ENCODE measurements at regions not wholly inside any gene's neighbourhood (a gene's known extent, or its start where the extent isn't known, plus 50 kb on each side); places are given as distances from the start of the nearest gene placed in this dataset.

DNA sequence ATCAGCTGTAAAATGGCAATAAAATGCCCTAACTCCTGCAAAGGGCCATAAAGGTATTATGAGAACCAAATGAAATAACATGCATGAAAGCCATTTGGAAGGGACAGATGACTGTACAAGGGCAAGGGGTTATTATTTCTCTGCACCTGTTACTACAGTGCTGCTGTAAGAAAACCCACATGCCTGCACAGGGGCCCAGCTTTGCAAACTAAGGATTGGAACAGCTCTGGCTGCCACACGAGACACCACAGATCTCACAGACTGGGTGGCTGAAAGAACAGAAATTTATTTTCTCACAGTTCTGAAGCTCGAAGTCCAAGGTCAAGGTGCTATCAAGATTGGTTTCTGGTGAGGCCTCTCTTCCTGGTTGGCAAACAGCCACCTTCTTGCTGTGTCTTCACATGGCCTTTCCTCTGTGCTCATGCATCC lies 409.0 kb upstream of the NRP1 start:
- intact Hi-C loops (cut with DNase I; ENCODE audit: low total_unique reads): no loop called here
- H3K27ac ChIP-seq: peak overlapping the region in 3 of 4 donors; percentile 11 to 42 (median 31)

DNA sequence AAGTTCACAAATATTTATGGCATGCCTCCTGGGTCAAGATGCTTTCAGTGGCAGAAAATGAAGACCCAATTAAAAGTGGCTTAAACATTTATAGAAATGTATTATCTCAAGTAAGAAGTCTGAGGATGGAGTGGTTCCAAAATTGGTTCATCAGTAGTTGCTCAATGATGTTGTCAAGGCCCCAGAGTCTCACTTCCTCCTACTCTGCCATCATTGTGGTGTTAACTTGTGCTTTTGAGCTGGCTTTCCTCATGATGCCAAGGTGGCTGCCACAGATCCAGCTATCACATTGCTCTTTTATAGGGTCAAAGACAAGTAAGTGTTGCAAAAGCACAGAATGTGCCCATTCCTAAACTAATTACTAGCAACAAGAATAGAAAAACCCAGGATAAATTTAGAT lies 404.6 kb upstream of the NRP1 start:
- no peak for DNase-seq
- in situ Hi-C loops (cut with MboI; ENCODE audit: low pct_ligation_motif_present in 1 of 4, low pct_unique_long_range_greater_than_20kb in 1 of 4, low sequenced_read_pairs in 3 of 4): no loop called here
- Histone ChIP-seq H3K27me3 (no peaks in the 10 kb centered on the region), H3K9me3 (no peaks in the 10 kb centered on the region), H3K36me3 (no peaks in the 10 kb centered on the region), H3K4me3 (no peak overlapping the region), H3K4me1 (peaks cover 0 to 15% (median 0%) of the 10 kb centered on the region in 4 donors), H3K27ac (no peak overlapping the region)
- intact Hi-C loops (cut with DNase I; ENCODE audit: low total_unique reads): no loop called here
- TF ChIP-seq POLR2A (IDR thresholded peaks at IDR 0.05) (no peak), EP300 (IDR thresholded peaks at IDR 0.05; ENCODE audit: low read depth) (no peak), POLR2AphosphoS5 (IDR thresholded peaks at IDR 0.05) (no peak)
- TF ChIP-seq, protein P1, sequence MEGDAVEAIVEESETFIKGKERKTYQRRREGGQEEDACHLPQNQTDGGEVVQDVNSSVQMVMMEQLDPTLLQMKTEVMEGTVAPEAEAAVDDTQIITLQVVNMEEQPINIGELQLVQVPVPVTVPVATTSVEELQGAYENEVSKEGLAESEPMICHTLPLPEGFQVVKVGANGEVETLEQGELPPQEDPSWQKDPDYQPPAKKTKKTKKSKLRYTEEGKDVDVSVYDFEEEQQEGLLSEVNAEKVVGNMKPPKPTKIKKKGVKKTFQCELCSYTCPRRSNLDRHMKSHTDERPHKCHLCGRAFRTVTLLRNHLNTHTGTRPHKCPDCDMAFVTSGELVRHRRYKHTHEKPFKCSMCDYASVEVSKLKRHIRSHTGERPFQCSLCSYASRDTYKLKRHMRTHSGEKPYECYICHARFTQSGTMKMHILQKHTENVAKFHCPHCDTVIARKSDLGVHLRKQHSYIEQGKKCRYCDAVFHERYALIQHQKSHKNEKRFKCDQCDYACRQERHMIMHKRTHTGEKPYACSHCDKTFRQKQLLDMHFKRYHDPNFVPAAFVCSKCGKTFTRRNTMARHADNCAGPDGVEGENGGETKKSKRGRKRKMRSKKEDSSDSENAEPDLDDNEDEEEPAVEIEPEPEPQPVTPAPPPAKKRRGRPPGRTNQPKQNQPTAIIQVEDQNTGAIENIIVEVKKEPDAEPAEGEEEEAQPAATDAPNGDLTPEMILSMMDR (IDR thresholded peaks at IDR 0.05): no peak

More for the DNA sequence above, 409.0 kb upstream of the NRP1 start:
- TF ChIP-seq, protein P1 (IDR thresholded peaks at IDR 0.05): no peak
- TF ChIP-seq POLR2AphosphoS5 (IDR thresholded peaks at IDR 0.05): peak in 1 of 3 donors; percentile 29
- Histone ChIP-seq H3K36me3 (no peaks in the 10 kb centered on the region), H3K4me1 (peaks cover 0 to 6% (median 0%) of the 10 kb centered on the region in 4 donors), H3K4me3 (no peak overlapping the region), H3K9me3 (no peaks in the 10 kb centered on the region), H3K27me3 (no peaks in the 10 kb centered on the region)
- WGBS, 2 donors (ENCODE audit: low coverage in 1 of 2): 44 to 56% methylated on average over 1 to 2 of the region's 2 CpGs
- DNase-seq: peak; percentile 72
- in situ Hi-C loops (cut with MboI; ENCODE audit: low pct_ligation_motif_present in 1 of 4, low pct_unique_long_range_greater_than_20kb in 1 of 4, low sequenced_read_pairs in 3 of 4): no loop called here

DNA sequence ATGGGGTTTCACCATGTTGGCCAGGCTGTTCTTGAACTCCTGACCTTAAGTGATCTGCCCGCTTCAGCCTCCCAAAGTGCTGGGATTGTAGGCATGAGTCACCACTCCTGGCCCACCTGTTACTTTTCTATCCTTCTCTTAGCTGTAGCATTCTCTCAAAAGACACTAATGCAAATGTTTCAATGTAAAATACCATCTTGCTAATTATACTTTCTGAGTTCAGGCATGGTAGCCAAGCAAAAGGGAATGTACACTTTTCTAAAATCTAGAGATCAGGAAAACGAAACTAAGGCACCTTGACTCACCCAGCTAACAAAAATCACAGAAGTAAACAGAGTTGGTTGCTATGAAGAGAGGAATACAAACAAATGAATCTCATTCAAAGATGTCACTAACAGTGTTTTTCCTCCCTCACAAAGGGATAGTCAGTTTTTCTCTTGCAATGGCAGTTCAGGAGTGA lies 401.0 kb upstream of the NRP1 start:
- in situ Hi-C loops (cut with MboI; ENCODE audit: low pct_ligation_motif_present in 1 of 4, low pct_unique_long_range_greater_than_20kb in 1 of 4, low sequenced_read_pairs in 3 of 4) (no loop called here), intact Hi-C loops (cut with DNase I; ENCODE audit: low total_unique reads) (no loop called here)
- Histone ChIP-seq H3K27ac (no peak overlapping the region), H3K4me3 (no peak overlapping the region), H3K9me3 (no peaks in the 10 kb centered on the region), H3K4me1 (peaks cover 0 to 13% (median 0%) of the 10 kb centered on the region in 4 donors), H3K27me3 (no peaks in the 10 kb centered on the region), H3K36me3 (no peaks in the 10 kb centered on the region)
- WGBS, 2 donors (ENCODE audit: low coverage in 1 of 2): 0 to 43% methylated on average over 1 to 2 of the region's 2 CpGs
- no peak for DNase-seq
- TF ChIP-seq, protein P1 (IDR thresholded peaks at IDR 0.05): no peak
- no peak for TF ChIP-seq POLR2A (IDR thresholded peaks at IDR 0.05)
- TF ChIP-seq POLR2AphosphoS5 (IDR thresholded peaks at IDR 0.05): no peak
- no peak for TF ChIP-seq EP300 (IDR thresholded peaks at IDR 0.05; ENCODE audit: low read depth)

DNA sequence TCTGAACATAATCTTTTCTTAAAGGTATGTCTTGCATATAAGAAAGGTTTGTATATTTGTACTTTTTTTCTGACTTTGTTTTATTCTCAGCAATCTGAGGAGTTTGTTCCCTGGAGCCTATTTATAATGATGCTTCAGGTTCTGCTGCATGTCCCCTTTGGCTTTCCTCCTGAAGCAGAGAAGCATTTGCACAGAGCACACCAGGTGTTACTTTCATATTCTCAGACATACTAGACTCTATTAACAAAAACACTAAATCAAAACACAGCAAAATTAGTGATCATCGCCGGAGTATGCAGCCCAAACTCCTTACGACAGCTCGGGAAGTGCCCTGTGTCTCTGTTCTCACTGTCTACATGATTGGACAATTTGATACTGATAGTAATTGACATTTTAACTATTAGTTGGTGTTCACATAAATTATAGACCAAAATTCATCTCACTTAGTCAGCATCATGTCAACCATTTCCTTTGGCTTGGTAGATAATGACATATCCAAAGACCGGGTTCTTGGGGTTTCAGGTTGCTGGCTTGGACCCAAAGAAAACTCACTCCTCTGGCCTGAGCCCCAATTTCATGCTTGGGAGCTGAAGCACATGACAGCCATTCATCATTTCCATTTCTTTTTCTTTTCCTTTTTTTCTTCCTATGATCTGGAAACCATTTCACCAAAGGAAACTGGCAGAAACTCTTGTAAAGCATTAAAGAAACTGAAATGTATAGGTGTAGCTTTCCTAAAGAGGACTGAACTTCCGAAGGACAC lies 400.1 kb upstream of the NRP1 start:
- TF ChIP-seq POLR2AphosphoS5 (IDR thresholded peaks at IDR 0.05): no peak
- TF ChIP-seq, protein P1 (IDR thresholded peaks at IDR 0.05): no peak
- no peak for TF ChIP-seq EP300 (IDR thresholded peaks at IDR 0.05; ENCODE audit: low read depth)
- TF ChIP-seq POLR2A (IDR thresholded peaks at IDR 0.05): no peak
- Histone ChIP-seq H3K9me3 (no peaks in the 10 kb centered on the region), H3K4me3 (no peak overlapping the region), H3K27me3 (no peaks in the 10 kb centered on the region), H3K36me3 (no peaks in the 10 kb centered on the region), H3K27ac (no peak overlapping the region), H3K4me1 (peaks cover 0 to 13% (median 0%) of the 10 kb centered on the region in 4 donors)
- in situ Hi-C loops (cut with MboI; ENCODE audit: low pct_ligation_motif_present in 1 of 4, low pct_unique_long_range_greater_than_20kb in 1 of 4, low sequenced_read_pairs in 3 of 4) (no loop called here), intact Hi-C loops (cut with DNase I; ENCODE audit: low total_unique reads) (no loop called here)
- no peak for DNase-seq
- 78 to 81% methylated on average over 5 to 6 of the region's 6 CpGs for WGBS, 2 donors (ENCODE audit: low coverage in 1 of 2)
